ENCODE measurements at regions not wholly inside any gene's neighbourhood (a gene's known extent, or its start where the extent isn't known, plus 50 kb on each side); places are given as distances from the start of the nearest gene placed in this dataset.

DNA sequence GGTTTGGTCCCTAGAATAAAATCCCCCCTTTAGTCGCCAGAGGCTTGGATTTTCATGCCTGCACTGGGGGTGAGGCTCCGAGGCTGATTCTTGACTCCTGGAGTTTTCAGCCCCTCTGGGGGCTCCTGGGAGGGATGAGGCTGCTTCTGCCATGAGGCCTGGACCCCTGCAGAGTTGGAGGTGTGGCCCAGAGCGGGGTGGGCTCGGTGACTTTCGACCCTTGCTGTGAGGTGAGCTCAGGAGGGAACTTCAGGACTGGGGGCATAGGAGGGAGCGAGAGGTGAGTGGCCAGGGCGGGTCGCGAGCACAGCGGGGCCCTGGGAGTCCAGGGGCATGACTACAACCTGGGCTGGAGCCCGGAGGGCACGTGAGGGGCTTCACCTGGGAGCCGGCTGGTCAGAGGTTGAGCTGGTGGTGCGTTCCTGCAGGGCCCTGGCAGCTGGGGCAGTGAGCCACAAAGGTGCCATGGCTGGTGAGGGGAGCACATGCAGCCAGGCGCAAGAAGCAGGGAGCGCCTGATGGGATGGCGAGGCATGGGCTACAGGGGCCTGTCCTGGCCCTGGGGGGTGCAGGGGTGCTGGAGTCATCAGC lies 168.2 kb downstream of the KIF26A start (continued):
- TF ChIP-seq, protein P1, sequence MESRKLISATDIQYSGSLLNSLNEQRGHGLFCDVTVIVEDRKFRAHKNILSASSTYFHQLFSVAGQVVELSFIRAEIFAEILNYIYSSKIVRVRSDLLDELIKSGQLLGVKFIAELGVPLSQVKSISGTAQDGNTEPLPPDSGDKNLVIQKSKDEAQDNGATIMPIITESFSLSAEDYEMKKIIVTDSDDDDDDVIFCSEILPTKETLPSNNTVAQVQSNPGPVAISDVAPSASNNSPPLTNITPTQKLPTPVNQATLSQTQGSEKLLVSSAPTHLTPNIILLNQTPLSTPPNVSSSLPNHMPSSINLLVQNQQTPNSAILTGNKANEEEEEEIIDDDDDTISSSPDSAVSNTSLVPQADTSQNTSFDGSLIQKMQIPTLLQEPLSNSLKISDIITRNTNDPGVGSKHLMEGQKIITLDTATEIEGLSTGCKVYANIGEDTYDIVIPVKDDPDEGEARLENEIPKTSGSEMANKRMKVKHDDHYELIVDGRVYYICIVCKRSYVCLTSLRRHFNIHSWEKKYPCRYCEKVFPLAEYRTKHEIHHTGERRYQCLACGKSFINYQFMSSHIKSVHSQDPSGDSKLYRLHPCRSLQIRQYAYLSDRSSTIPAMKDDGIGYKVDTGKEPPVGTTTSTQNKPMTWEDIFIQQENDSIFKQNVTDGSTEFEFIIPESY (IDR thresholded peaks at IDR 0.05; ENCODE audit: borderline replicate concordance, low read depth) = no peak
- TF ChIP-seq SIN3A (IDR thresholded peaks at IDR 0.05; ENCODE audit: borderline replicate concordance, low read depth, low read length) = no peak
- TF ChIP-seq, protein P2, sequence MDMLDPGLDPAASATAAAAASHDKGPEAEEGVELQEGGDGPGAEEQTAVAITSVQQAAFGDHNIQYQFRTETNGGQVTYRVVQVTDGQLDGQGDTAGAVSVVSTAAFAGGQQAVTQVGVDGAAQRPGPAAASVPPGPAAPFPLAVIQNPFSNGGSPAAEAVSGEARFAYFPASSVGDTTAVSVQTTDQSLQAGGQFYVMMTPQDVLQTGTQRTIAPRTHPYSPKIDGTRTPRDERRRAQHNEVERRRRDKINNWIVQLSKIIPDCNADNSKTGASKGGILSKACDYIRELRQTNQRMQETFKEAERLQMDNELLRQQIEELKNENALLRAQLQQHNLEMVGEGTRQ (IDR thresholded peaks at IDR 0.05; ENCODE audit: borderline replicate concordance, low read depth, low read length) = no peak
- no peak for TF ChIP-seq RCOR1 (IDR thresholded peaks at IDR 0.05; ENCODE audit: low read length)

DNA sequence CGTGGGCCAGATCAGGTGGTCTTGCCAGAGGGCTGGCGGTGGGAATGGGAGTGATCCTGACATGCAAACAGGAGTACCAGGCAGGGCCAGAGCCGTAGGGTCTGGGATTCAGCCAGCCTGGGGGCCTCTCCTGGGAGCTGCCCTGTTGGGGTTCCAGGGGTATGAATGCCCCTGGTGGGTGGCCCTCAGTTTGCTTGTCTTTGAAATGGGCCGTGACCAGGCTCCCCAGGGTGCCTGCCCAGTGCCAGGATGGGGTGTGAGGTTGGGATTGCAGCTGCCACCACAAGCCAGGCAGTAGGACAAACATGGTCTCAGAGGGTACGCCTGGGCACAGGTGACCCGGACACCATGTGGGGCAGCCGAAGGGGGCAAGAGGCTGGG lies 168.8 kb downstream of the KIF26A start:
- H3K9ac ChIP-seq = no peak overlapping the region
- POLR2A ChIA-PET = no interaction called here
- H2AFZ ChIP-seq (ENCODE audit: low read depth) = no peak overlapping the region
- H4K20me1 ChIP-seq (ENCODE audit: insufficient read depth) = no peaks in the 10 kb centered on the region
- no peaks in the 10 kb centered on the region for H3K79me2 ChIP-seq (ENCODE audit: insufficient read depth)
- no peaks in the 10 kb centered on the region for H3F3A ChIP-seq (replicated peaks; ENCODE audit: insufficient read depth)
- H3K4me3 ChIP-seq (ENCODE audit: low read depth in 2 of 2, low read length in 1 of 2) = no peak overlapping the region
- H3K27me3 ChIP-seq (ENCODE audit: insufficient read depth) = no peaks in the 10 kb centered on the region
- TF ChIP-seq RCOR1 (IDR thresholded peaks at IDR 0.05; ENCODE audit: low read length) (no peak), POLR2AphosphoS5 (IDR thresholded peaks at IDR 0.05; ENCODE audit: low read depth, low read length) (no peak)
- TF ChIP-seq, protein P3, sequence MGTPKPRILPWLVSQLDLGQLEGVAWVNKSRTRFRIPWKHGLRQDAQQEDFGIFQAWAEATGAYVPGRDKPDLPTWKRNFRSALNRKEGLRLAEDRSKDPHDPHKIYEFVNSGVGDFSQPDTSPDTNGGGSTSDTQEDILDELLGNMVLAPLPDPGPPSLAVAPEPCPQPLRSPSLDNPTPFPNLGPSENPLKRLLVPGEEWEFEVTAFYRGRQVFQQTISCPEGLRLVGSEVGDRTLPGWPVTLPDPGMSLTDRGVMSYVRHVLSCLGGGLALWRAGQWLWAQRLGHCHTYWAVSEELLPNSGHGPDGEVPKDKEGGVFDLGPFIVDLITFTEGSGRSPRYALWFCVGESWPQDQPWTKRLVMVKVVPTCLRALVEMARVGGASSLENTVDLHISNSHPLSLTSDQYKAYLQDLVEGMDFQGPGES (IDR thresholded peaks at IDR 0.05; ENCODE audit: low read depth, low read length) = no peak
- no peaks in the 10 kb centered on the region for H3K9me3 ChIP-seq
- H3K9me2 ChIP-seq = no peaks in the 10 kb centered on the region
- no peaks in the 10 kb centered on the region for H3K36me3 ChIP-seq (replicated peaks in 1 of 2; ENCODE audit: control insufficient read depth in 1 of 2, insufficient read depth in 2 of 2, low read length in 1 of 2)
- CTCF ChIA-PET = interaction anchor here (1.1 to 1.9 kb wide), 3 partner anchors 53 to 257 kb away, joined by 4 to 7 read pairs (median 4); no protein-coding TSS in a partner anchor
- H3K4me2 ChIP-seq = no peak overlapping the region
- H3K4me1 ChIP-seq (ENCODE audit: control insufficient read depth in 1 of 2, insufficient read depth in 2 of 2, low read depth in 1 of 2, low read length in 1 of 2) = peaks cover 0 to 39% of the 10 kb centered on the region in 2 experiments; a peak in 1 of 4 replicates
- 93% methylated on average over 2 of the region's 7 CpGs for WGBS (ENCODE audit: low lambda C conversion rate)
- H3K27ac ChIP-seq (ENCODE audit: low read depth in 2 of 2, low read length in 1 of 2) = no peak overlapping the region
- no peak for DNase-seq

DNA sequence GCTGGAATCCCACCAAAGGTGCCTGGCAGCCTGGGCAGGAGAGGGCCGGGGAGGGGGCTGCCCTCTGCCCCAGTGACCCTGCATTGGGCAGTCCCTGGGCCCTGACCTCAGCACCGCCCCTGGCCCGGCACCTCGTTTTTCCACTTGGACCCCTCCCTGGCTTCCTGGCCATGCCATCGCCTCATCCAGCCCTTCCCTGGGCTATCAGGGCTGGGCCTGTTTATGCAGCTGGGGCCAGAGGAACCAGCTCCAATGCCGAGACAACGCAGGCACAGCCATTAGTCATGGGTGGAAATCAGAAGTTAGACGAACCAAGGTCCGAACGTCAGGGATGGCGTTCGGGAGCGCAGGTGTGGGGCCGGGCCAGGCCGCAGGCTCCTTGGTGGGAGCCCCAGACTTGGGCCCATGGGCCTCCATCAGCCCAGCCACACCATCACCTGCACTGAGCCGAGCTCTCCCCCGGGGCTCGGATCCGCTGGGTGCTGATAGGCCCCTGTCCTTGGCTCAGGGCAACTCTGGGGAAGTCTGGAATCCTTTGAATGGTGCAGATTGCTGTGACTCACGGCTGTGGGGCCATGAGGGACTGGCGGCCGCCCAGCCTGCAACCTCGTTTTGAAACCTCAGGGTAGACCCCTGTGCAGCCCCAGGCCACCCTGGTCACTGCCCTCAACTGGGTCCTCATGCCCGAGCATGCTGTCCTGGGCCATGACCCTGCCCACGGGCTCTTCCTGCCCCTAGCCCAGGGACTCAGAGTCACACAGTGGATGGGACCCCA lies 169.4 kb downstream of the KIF26A start:
- Histone ChIP-seq H3K4me3 (ENCODE audit: low read depth in 2 of 2, low read length in 1 of 2) (no peak overlapping the region), H3K9me2 (no peaks in the 10 kb centered on the region), H3K9me3 (no peaks in the 10 kb centered on the region), H3K4me1 (ENCODE audit: control insufficient read depth in 1 of 2, insufficient read depth in 2 of 2, low read depth in 1 of 2, low read length in 1 of 2) (peaks cover 0 to 35% of the 10 kb centered on the region in 2 experiments; a peak in 1 of 4 replicates), H3K27me3 (ENCODE audit: insufficient read depth) (no peaks in the 10 kb centered on the region), H3K79me2 (ENCODE audit: insufficient read depth) (no peaks in the 10 kb centered on the region), H3K36me3 (replicated peaks in 1 of 2; ENCODE audit: control insufficient read depth in 1 of 2, insufficient read depth in 2 of 2, low read length in 1 of 2) (no peaks in the 10 kb centered on the region), H3F3A (replicated peaks; ENCODE audit: insufficient read depth) (no peaks in the 10 kb centered on the region), H4K20me1 (ENCODE audit: insufficient read depth) (no peaks in the 10 kb centered on the region), H3K27ac (ENCODE audit: low read depth in 2 of 2, low read length in 1 of 2) (no peak overlapping the region), H3K4me2 (no peak overlapping the region), H3K9ac (no peak overlapping the region), H2AFZ (ENCODE audit: low read depth) (no peak overlapping the region)
- ChIA-PET POLR2A (no interaction called here), CTCF (interaction anchor here (1.1 to 1.9 kb wide), 2 partner anchors 230 to 256 kb away, joined by 4 to 7 read pairs; no protein-coding TSS in a partner anchor)
- TF ChIP-seq MEF2A (IDR thresholded peaks at IDR 0.05; ENCODE audit: borderline replicate concordance, low read depth) = no peak
- TF ChIP-seq, protein P3 (IDR thresholded peaks at IDR 0.05; ENCODE audit: low read depth, low read length) = no peak
- no peak for TF ChIP-seq MXI1 (IDR thresholded peaks at IDR 0.05; ENCODE audit: low read depth, low read length)
- TF ChIP-seq SIN3A (IDR thresholded peaks at IDR 0.05; ENCODE audit: borderline replicate concordance, low read depth, low read length) = no peak
- no peak for TF ChIP-seq RXRA (IDR thresholded peaks at IDR 0.05; ENCODE audit: borderline replicate concordance, low read depth)
- TF ChIP-seq NRF1 (IDR thresholded peaks at IDR 0.05; ENCODE audit: low read depth, low read length) = no peak
- TF ChIP-seq YY1 (IDR thresholded peaks at IDR 0.05; ENCODE audit: low read depth) = no peak
- no peak for TF ChIP-seq RCOR1 (IDR thresholded peaks at IDR 0.05; ENCODE audit: low read length)
- no peak for TF ChIP-seq RAD21 (IDR thresholded peaks at IDR 0.05; ENCODE audit: low read length)
- TF ChIP-seq, protein P2 (IDR thresholded peaks at IDR 0.05; ENCODE audit: borderline replicate concordance, low read depth, low read length) = no peak
- TF ChIP-seq TEAD4 (IDR thresholded peaks at IDR 0.05; ENCODE audit: borderline replicate concordance, insufficient read depth) = no peak
- no peak for TF ChIP-seq GABPA (IDR thresholded peaks at IDR 0.05; ENCODE audit: low read depth)
- TF ChIP-seq, protein P4, sequence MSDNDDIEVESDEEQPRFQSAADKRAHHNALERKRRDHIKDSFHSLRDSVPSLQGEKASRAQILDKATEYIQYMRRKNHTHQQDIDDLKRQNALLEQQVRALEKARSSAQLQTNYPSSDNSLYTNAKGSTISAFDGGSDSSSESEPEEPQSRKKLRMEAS (IDR thresholded peaks at IDR 0.05; ENCODE audit: low read depth) = no peak
- no peak for DNase-seq
- WGBS (ENCODE audit: low lambda C conversion rate) = 76% methylated on average over 15 of the region's 25 CpGs

Measured in SK-N-SH (cell line).